Immature natural killer cell (primary cell): ENCODE measurements at regions not wholly inside any gene's neighbourhood (a gene's known extent, or its start where the extent isn't known, plus 50 kb on each side); places are given as distances from the start of the nearest gene placed in this dataset.

Experiments
- DNase-seq, 3 donors: peaks; one replicate each; pipeline ENCODE4 v3.0.0; 2022; ENCODE audit warnings: mixed read lengths in 1 of 3
- H3K27ac Mint-ChIP-seq, 6 donors: one replicate each; pipeline ENCODE4 v1.8.0; 2020; ENCODE audit warnings: mixed read lengths in 6 of 6, mild to moderate bottlenecking in 5 of 6, inconsistent platforms in 4 of 6, moderate library complexity in 3 of 6
- H3K27me3 Mint-ChIP-seq, 3 donors: one replicate each; pipeline ENCODE4 v1.8.0; 2020 to 2021; ENCODE audit warnings: low read depth in 3 of 3, mild to moderate bottlenecking in 3 of 3, mixed read lengths in 3 of 3, moderate library complexity in 3 of 3, inconsistent platforms in 1 of 3
- H3K36me3 Mint-ChIP-seq, 3 donors: one replicate each; pipeline ENCODE4 v1.8.0; 2020; ENCODE audit warnings: mixed read lengths in 3 of 3, inconsistent platforms in 2 of 3, mild to moderate bottlenecking in 2 of 3
- H3K4me1 Mint-ChIP-seq, 2 donors: one replicate each; pipeline ENCODE4 v1.8.0; 2020; ENCODE audit warnings: inconsistent platforms in 2 of 2, mild to moderate bottlenecking in 2 of 2, mixed read lengths in 2 of 2, moderate library complexity in 1 of 2
- H3K4me3 Mint-ChIP-seq, 5 donors: one replicate each; pipeline ENCODE4 v1.8.0; 2020; ENCODE audit warnings: mild to moderate bottlenecking in 5 of 5, mixed read lengths in 5 of 5, inconsistent platforms in 3 of 5, moderate library complexity in 3 of 5
- H3K9me3 Mint-ChIP-seq, 6 donors: one replicate each; pipeline ENCODE4 v1.8.0; 2020; ENCODE audit warnings: mild to moderate bottlenecking in 6 of 6, mixed read lengths in 6 of 6, inconsistent platforms in 4 of 6, moderate library complexity in 3 of 6

- no peak for DNase-seq
- Mint-ChIP-seq H3K36me3 (no peaks in the 10 kb centered on the region), H3K27me3 (peaks cover 0 to 2% (median 2%) of the 10 kb centered on the region in 3 donors), H3K27ac (no peak overlapping the region), H3K4me3 (no peak overlapping the region), H3K9me3 (peaks cover 2 to 16% (median 8%) of the 10 kb centered on the region in 6 donors), H3K4me1 (no peaks in the 10 kb centered on the region)
Observed at GRCh38 chr9:108083796-108084352, 594.3 kb upstream of the KLF4 start.

- Mint-ChIP-seq H3K4me1 (no peaks in the 10 kb centered on the region), H3K9me3 (peaks cover 3 to 22% (median 8%) of the 10 kb centered on the region in 6 donors), H3K27me3 (peaks cover 0 to 2% (median 2%) of the 10 kb centered on the region in 3 donors), H3K4me3 (no peak overlapping the region), H3K27ac (no peak overlapping the region), H3K36me3 (no peaks in the 10 kb centered on the region)
- no peak for DNase-seq
Observed at GRCh38 chr9:108083160-108083750, 593.7 kb upstream of the KLF4 start.

- Mint-ChIP-seq H3K27me3 (peaks cover 0 to 2% (median 2%) of the 10 kb centered on the region in 3 donors), H3K4me1 (no peaks in the 10 kb centered on the region), H3K36me3 (no peaks in the 10 kb centered on the region), H3K4me3 (no peak overlapping the region), H3K9me3 (peaks cover 6 to 23% (median 15%) of the 10 kb centered on the region in 6 donors), H3K27ac (no peak overlapping the region)
- no peak for DNase-seq
Observed at GRCh38 chr9:108081112-108081511, 591.5 kb upstream of the KLF4 start.

GRCh38 chr9:108080285-108080684, 590.7 kb upstream of the KLF4 start:
- no peak for DNase-seq
- H3K4me1 Mint-ChIP-seq = no peaks in the 10 kb centered on the region
- no peaks in the 10 kb centered on the region for H3K36me3 Mint-ChIP-seq
- peaks cover 4 to 23% (median 15%) of the 10 kb centered on the region in 6 donors for H3K9me3 Mint-ChIP-seq
- H3K27me3 Mint-ChIP-seq = peaks cover 0 to 2% (median 0%) of the 10 kb centered on the region in 3 donors
- H3K27ac Mint-ChIP-seq = no peak overlapping the region
- no peak overlapping the region for H3K4me3 Mint-ChIP-seq

- no peaks in the 10 kb centered on the region for H3K27me3 Mint-ChIP-seq
- H3K4me3 Mint-ChIP-seq = no peak overlapping the region
- no peaks in the 10 kb centered on the region for H3K4me1 Mint-ChIP-seq
- no peak overlapping the region for H3K27ac Mint-ChIP-seq
- peaks cover 7 to 24% (median 14%) of the 10 kb centered on the region in 6 donors for H3K9me3 Mint-ChIP-seq
- no peaks in the 10 kb centered on the region for H3K36me3 Mint-ChIP-seq
- DNase-seq = no peak
Observed at GRCh38 chr9:108078811-108079210, 589.2 kb upstream of the KLF4 start.

- H3K9me3 Mint-ChIP-seq = peaks cover 7 to 23% (median 13%) of the 10 kb centered on the region in 6 donors
- H3K4me3 Mint-ChIP-seq = no peak overlapping the region
- H3K36me3 Mint-ChIP-seq = no peaks in the 10 kb centered on the region
- H3K4me1 Mint-ChIP-seq = no peaks in the 10 kb centered on the region
- no peak for DNase-seq
- no peak overlapping the region for H3K27ac Mint-ChIP-seq
- H3K27me3 Mint-ChIP-seq = no peaks in the 10 kb centered on the region
Observed at GRCh38 chr9:108078375-108078774, 588.8 kb upstream of the KLF4 start.

GRCh38 chr9:108077556-108077955, 588.0 kb upstream of the KLF4 start:
- Mint-ChIP-seq H3K27me3 (no peaks in the 10 kb centered on the region), H3K9me3 (peaks cover 7 to 23% (median 13%) of the 10 kb centered on the region in 6 donors), H3K36me3 (no peaks in the 10 kb centered on the region), H3K4me3 (no peak overlapping the region), H3K4me1 (no peaks in the 10 kb centered on the region), H3K27ac (no peak overlapping the region)
- DNase-seq = no peak

GRCh38 chr9:108074900-108075299, 585.3 kb upstream of the KLF4 start:
- Mint-ChIP-seq H3K4me3 (no peak overlapping the region), H3K9me3 (peaks cover 2 to 20% (median 12%) of the 10 kb centered on the region in 6 donors), H3K27me3 (peaks cover 0 to 2% (median 0%) of the 10 kb centered on the region in 3 donors), H3K36me3 (no peaks in the 10 kb centered on the region), H3K4me1 (no peaks in the 10 kb centered on the region), H3K27ac (no peak overlapping the region)
- no peak for DNase-seq

GRCh38 chr9:108073823-108074222, 584.3 kb upstream of the KLF4 start:
- H3K27me3 Mint-ChIP-seq = peaks cover 0 to 2% (median 0%) of the 10 kb centered on the region in 3 donors
- no peaks in the 10 kb centered on the region for H3K36me3 Mint-ChIP-seq
- no peak overlapping the region for H3K4me3 Mint-ChIP-seq
- peaks cover 4 to 18% (median 9%) of the 10 kb centered on the region in 6 donors for H3K9me3 Mint-ChIP-seq
- no peak overlapping the region for H3K27ac Mint-ChIP-seq
- no peak for DNase-seq
- H3K4me1 Mint-ChIP-seq = no peaks in the 10 kb centered on the region

- Mint-ChIP-seq H3K4me1 (no peaks in the 10 kb centered on the region), H3K4me3 (no peak overlapping the region), H3K36me3 (no peaks in the 10 kb centered on the region), H3K27ac (no peak overlapping the region), H3K27me3 (peaks cover 0 to 2% (median 0%) of the 10 kb centered on the region in 3 donors), H3K9me3 (peaks cover under 1 to 10% (median 3%) of the 10 kb centered on the region in 6 donors)
- no peak for DNase-seq
Observed at GRCh38 chr9:108072740-108073139, 583.2 kb upstream of the KLF4 start.

- no peaks in the 10 kb centered on the region for H3K36me3 Mint-ChIP-seq
- H3K27ac Mint-ChIP-seq = no peak overlapping the region
Observed at GRCh38 chr9:108070861-108071260, 581.3 kb upstream of the KLF4 start.

GRCh38 chr9:108069991-108070390, 580.4 kb upstream of the KLF4 start:
- Mint-ChIP-seq H3K4me3 (no peak overlapping the region), H3K36me3 (no peaks in the 10 kb centered on the region), H3K27me3 (peaks cover 0 to 2% (median 0%) of the 10 kb centered on the region in 3 donors), H3K4me1 (no peaks in the 10 kb centered on the region), H3K9me3 (peaks cover 0 to 13% (median under 1%) of the 10 kb centered on the region in 6 donors), H3K27ac (no peak overlapping the region)
- no peak for DNase-seq

More at GRCh38 chr9:108070861-108071260, 581.3 kb upstream of the KLF4 start:
- no peaks in the 10 kb centered on the region for H3K4me1 Mint-ChIP-seq
- peaks cover 0 to 2% (median 0%) of the 10 kb centered on the region in 3 donors for H3K27me3 Mint-ChIP-seq
- H3K4me3 Mint-ChIP-seq = no peak overlapping the region
- no peak for DNase-seq
- H3K9me3 Mint-ChIP-seq = peaks cover 0 to 13% (median 1%) of the 10 kb centered on the region in 6 donors

- H3K36me3 Mint-ChIP-seq = no peaks in the 10 kb centered on the region
- DNase-seq = no peak
- no peak overlapping the region for H3K4me3 Mint-ChIP-seq
- H3K9me3 Mint-ChIP-seq = peaks cover 0 to 19% (median 8%) of the 10 kb centered on the region in 6 donors
- H3K27ac Mint-ChIP-seq = no peak overlapping the region
- H3K27me3 Mint-ChIP-seq = peaks cover 0 to 1% (median 0%) of the 10 kb centered on the region in 3 donors
- no peaks in the 10 kb centered on the region for H3K4me1 Mint-ChIP-seq
Observed at GRCh38 chr9:108062680-108063079, 573.1 kb upstream of the KLF4 start.

- Mint-ChIP-seq H3K4me1 (no peaks in the 10 kb centered on the region), H3K9me3 (peaks cover 0 to 15% (median 7%) of the 10 kb centered on the region in 6 donors), H3K27ac (no peak overlapping the region), H3K27me3 (peaks cover 0 to 1% (median 0%) of the 10 kb centered on the region in 3 donors), H3K4me3 (no peak overlapping the region), H3K36me3 (no peaks in the 10 kb centered on the region)
- DNase-seq = no peak
Observed at GRCh38 chr9:108060175-108060574, 570.6 kb upstream of the KLF4 start.
